Amygdala (tissue), 56 donors: ENCODE measurements at regions not wholly inside any gene's neighbourhood (a gene's known extent, or its start where the extent isn't known, plus 50 kb on each side); places are given as distances from the start of the nearest gene placed in this dataset.

Experiments used
- DNase-seq, 56 donors: peaks; one replicate each; lab custom pipeline; 2025; lab: John Stamatoyannopoulos, UW

DNA sequence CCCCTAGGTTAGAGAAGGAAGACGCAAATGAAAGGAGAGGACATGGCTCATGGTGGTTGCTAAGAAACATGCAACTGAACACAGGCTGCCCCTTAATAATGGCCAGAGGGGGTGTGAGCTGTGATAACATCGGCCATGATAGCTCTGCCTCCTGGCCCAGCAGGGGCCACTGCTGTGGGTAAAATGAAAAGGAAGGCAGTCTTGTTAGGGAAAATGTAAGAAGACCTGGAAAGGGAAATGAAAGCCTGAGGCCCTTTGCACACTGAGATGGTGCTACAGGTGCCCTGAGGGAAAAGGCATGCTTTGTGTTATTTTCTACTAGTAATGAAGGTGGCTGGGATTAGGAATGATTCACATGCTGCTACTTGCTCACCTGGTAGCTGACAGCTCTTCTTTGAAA is 123.6 kb upstream of the MID1 start:
- DNase-seq, result no peak

- no peak for DNase-seq
These were observed 127.6 kb upstream of the MID1 start for GRCh38 chrX:10747975-10748374.

DNA sequence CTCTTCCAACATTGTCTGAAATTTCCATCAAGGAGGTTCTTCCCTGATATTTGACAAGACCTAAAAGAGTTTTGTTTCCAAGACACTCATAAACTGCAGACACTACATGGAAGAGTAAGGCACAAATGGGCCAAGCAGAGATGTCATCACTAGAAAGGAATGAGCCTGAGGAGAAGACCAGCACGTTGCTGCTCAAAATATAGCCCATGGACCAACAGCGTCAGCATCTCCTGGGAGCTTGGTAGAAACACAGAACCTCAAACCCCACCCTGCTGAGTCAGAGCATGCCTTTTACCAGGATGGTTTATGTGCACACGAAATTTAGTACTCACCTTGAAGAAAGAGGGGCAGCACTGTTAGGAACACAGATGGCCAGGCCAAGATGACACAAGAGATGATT is 128.7 kb upstream of the MID1 start:
- no peak for DNase-seq

DNA sequence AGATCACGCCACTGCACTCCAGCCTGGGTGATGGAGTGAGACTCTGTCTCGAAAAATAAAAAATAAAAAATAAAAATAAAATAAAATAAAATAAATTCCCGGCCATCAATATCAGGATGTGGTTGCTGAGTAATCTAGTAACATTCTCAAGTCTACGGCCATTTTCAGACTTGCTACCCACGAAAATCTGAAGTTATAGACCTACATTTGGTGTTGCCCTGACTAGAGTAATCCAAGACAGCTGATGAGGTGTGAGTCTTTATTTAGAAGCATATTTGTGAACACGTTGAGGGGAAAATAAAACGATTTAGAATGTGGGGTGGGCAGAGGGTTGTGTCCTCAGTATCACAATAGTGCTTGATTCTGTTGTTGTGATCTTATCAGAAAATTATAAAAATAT is 130.2 kb upstream of the MID1 start:
- DNase-seq, result no peak

- DNase-seq, result no peak
These were observed 132.7 kb upstream of the MID1 start for GRCh38 chrX:10753116-10753515.

- DNase-seq, result no peak
These were observed 134.1 kb upstream of the MID1 start for GRCh38 chrX:10754445-10754844.

GRCh38 chrX:10755439-10756334 is 135.3 kb upstream of the MID1 start:
- DNase-seq, result no peak

DNA sequence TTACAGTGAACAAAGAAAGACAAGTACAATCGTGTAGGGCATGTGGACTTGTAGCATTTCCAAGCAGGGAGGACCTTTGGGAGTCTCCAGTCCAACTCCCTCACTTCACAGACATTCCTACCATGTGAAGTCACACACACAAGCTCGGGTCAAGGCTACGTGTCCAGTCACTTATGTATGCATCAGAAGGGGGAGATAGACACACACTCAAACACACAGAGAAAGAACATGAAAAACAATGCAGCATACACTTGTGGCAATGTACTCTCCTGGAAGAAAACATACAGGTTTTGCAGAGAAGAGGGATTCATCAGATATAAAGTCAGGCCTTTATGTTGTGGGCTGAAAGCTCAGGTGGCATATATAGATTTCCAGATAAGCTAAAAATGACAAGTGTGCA is 136.1 kb upstream of the MID1 start:
- DNase-seq, result no peak

DNA sequence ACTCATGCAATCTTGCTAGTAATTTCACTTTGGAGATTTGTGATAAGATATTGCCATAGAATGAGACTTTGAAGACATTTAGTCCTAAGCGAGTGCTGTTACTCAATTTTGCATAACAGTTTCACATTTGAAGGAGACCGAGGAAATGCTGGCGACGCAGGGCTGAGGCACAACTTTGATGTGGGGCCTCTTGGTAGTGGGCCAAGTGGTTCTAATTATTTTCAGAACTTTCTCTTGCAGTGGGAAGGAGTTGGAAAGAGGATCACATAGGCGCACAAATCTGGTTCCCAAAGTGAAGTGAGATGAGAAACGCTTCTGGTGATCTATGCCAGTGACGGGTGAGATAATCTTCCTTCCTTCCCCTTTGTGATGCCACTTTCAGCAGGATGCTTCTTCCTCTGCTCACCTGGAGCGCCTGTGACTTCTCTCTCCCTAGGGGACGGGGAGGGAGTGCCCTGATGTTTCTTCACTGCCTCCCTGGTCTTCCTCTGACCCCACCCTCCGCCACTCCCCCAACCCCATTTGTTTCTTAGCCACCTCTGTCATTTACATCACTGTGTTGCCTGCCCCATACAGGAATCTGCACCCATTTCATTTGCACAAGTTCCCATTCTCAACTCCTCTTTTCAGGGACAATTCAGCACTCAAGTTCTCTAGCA is 138.9 kb upstream of the MID1 start:
- no peak for DNase-seq

DNA sequence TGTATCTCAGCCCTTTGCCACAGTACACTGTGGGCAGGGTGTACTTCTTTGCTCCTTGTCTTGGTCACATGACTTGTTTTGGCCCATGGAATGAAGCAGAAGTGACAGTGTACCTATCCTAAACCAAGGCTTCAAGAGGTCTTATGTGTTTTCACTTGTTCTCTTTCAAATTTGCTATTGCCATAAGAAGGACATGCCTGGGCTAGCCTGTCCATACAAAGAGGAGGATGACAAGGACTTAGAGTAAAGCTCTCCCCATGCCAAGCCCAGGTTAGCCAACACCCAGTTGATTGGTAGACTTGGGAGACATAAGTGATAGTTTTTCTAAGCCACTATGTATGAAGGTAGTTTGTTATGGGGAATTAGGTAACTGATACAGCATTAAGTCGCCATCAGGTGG is 141.1 kb upstream of the MID1 start:
- DNase-seq, result no peak

GRCh38 chrX:10769195-10769594 is 148.8 kb upstream of the MID1 start:
- DNase-seq, result no peak

GRCh38 chrX:10769696-10770619 is 149.6 kb upstream of the MID1 start:
- DNase-seq, result peak in 2 of 56 donors; percentile 0 to 13

DNA sequence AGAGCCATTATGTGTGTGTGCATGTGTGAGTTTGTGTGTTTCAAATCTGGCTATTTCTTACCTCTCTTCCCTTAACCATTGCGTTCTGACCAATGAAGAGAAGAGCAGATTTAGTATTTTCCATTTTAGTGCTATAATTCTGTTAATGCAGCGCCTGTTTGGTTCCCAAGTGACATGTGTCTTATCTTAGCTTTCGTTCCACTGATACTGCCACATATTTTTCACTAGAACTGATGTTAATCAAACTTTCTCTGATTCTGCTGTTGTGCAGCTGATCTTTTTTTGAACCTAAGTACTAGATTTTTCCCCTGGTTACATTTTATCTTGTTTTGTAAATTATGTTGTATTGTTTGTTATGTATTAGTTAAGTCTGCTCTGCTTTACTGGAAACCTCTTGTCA is 152.9 kb upstream of the MID1 start:
- no peak for DNase-seq

- no peak for DNase-seq
These were observed 161.6 kb upstream of the MID1 start for GRCh38 chrX:10781847-10782530.

DNA sequence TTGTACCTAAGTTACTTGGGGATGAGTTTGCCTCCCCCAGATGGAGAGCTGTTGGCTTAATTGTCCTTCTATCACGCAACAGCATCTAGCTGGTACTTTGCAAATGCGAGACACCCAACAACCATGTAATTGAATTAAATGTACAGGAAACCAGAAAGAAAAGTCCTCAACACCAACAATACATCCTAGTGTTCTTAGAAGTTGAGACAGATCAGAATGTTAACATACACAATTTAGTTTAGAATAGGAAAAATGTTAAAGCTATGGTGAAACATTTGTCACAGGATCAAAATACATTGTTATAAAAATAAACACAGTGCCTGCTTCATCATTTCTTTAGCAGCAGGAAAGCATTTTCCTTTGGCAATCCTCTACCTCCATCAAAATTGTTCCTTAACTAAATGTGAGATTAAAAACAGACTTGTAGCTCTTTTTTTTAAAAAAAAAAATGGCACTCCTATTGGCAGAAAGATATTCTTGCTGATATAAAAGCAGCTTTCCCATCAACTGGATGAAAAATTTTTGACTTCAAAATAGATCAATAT is 163.1 kb upstream of the MID1 start:
- DNase-seq, result no peak

DNA sequence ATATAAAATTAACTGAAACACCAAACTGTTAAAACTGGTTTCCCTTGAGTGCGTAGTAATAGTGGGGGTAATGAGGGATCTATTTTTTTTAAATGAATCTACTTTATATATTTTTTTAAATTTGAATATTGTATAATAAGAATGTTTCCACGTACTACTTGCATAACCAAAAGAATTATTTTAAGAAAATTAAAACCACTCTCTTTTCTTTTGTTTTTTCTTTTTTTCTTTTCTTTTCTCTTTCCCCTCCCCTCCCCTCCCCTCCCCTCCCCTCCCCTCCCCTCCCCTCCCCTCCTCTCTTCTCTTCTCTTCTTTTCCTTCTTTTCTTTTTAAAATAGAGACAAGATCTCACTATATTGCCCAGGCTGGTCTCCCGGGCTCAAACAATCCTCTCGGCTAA is 166.9 kb upstream of the MID1 start:
- no peak for DNase-seq

GRCh38 chrX:10794203-10794630 is 173.8 kb upstream of the MID1 start:
- no peak for DNase-seq

DNA sequence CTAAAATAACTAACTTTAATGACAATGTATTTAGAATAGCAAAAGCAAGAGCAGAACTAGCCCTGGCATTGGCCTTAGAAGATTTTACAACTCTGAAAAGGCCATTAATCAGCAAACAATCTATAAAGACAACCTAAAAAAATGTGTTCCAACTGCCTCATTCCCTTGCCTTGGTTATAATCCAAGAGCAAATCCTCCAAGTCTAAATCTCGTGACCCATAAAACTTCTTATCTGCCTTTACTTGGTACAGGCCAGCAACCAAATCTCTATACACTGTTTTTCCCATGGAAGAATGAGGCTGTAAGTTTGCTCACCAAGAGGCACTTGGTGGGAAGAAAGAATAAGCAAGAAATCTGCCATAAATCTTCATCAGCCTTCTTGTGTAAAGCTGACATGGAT is 175.3 kb upstream of the MID1 start:
- no peak for DNase-seq

DNA sequence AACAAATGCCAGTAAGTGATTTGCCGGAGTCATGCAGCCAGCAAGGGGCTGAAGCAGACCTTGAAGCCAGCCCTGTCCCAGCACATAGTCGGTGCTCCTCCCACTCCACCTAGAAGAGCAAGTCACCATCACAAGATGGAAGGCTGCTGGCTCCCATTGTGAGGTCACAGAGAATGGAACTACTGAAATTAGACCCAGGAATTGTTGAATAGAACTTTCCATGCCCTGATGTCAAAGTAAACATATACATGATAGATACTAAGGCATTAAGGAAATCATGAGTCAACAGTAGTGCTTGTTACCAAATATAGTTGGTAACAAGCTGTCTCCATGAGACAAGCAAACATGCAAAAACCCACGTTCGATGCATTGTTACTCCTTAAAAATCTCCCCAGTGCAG is 177.1 kb upstream of the MID1 start:
- DNase-seq, result no peak

DNA sequence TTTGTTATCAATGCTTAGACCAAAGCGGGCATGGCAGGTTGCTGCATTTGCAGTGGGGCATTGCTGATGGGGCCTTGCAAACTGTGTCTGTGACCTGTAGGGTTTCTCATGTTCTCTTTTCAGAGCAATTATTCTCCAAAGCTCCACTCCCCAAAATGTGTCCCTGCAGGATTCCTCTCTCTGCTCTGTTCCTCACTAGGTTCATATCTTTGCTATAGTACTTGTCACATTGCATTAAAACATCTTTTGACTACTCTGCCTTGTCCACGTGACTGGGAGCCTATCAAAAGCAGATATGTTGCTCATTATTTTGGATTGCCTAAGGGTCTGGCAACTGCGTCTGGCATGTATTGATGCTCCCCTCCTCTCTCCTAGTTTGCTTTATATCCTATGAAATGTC is 177.7 kb upstream of the MID1 start:
- no peak for DNase-seq
